HG02642 (cell line): ENCODE measurements at regions not wholly inside any gene's neighbourhood (a gene's known extent, or its start where the extent isn't known, plus 50 kb on each side); places are given as distances from the start of the nearest gene placed in this dataset.

Experiments
- ATAC-seq: cut with Tn5 transposase; IDR thresholded peaks from one replicate; pipeline ENCODE4 v1.9.1; 2021; ENCODE audit warnings: mild to moderate bottlenecking; ENCODE audit not compliant: unreplicated experiment, poor library complexity

DNA sequence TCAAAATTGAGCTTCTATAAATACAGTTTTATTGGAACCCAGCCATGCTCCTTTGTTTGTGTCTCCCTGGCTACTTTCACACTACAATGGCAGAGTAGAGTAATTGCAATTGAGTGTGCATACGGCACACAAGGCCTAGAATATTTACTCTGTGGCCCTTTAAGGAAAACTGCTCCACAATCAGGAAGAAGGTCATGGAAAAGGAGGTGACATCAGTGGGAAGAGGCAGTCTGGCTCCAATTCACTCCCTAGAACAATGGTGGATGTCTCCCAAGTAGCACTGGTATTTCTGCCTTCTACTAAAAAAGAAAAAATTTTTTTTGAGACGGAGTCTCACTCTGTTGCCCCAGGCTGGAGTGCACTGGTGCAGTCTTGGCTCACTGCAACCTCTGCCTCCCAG is 51.3 kb downstream of the KRTAP19-8 start:
- no peak for ATAC-seq

GRCh38 chr21:30984889-30985288 is 53.4 kb downstream of the KRTAP19-8 start:
- no peak for ATAC-seq

GRCh38 chr21:30981403-30981802 is 56.9 kb downstream of the KRTAP19-8 start:
- peak; percentile 45 for ATAC-seq

DNA sequence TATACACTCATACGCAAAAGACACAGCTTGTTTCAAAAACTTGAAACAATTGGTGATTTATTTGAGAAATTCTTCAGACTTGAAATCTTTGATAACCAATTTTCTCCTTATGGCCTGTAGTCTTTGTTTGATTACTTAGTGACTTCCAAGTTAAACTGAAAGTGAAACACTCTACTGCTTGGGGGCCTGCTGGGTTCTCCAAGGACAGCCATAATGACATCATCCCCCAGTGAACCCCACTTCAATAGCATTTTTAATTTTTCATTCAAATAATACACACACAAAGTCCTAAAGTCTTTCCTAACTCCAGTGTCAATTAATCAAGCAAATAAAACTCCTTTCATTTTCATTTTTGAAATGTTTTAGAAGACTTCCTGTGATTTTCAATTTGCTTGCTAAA is 59.2 kb downstream of the KRTAP19-8 start:
- no peak for ATAC-seq

DNA sequence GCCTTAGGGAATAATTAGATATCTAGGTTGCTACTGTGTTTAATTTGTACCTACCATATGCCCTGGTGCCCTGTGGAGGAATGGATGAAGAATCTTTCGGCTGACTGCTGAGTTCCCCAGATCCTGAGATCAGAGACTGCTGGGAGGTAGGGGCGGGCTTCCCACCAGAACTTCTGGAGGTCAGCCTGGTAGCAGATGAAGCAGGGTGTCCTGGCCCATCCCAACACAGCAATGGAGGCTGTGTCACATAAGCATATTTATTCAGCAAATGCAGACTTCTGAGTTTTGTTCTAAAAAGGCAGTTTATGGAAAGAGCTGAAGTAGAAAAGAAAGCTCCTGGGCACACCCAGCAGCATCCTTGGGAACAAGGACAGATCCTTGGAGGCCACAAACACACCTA is 74.0 kb downstream of the KRTAP19-8 start:
- no peak for ATAC-seq

DNA sequence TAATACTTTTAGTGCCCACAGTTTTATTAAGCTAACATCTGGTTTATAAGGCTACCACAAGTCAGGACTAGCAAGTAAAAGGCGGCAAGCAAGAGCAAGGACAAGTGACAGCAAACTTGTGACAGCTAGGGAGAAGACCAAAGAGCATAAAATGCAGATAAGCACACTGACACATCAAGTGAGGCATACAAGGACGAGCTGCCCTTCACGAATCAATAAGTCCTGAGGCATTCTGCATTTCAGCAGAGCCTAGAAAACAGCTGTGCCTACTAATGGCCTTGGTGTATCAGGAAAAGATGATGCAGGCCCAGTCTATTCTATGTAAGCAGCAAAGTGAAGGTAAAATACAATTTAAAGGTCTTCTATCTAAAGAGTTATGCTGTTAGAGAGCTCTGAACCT is 74.8 kb downstream of the KRTAP19-8 start:
- no peak for ATAC-seq

GRCh38 chr21:30962013-30962412 is 76.3 kb downstream of the KRTAP19-8 start:
- no peak for ATAC-seq

DNA sequence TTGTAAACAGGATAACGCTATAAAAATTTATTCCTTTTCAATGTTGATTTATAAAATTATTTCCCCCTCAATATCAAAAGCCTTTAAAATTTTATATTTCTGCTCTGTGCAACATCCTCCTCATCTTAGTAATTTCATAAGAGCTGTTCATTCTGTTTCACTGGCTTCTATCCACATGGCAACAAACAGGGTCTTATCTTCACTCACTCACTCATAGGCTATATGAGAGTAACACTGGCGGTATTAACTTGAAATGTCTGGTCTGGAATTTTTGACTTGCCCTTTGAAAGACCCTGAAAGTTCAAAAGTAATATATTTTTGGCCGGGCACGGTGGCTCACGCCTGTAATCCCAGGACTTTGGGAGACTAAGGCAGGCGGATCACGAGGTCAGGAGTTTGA is 77.4 kb upstream of the KRTAP11-1 start:
- ATAC-seq, result no peak

- ATAC-seq, result no peak
Observed at GRCh38 chr21:30957010-30957409, 75.6 kb upstream of the KRTAP11-1 start.

- ATAC-seq, result no peak
Observed at GRCh38 chr21:30953605-30954004, 72.2 kb upstream of the KRTAP11-1 start.

GRCh38 chr21:30947141-30947540 is 65.8 kb upstream of the KRTAP11-1 start:
- ATAC-seq, result no peak

- ATAC-seq, result no peak
Observed at GRCh38 chr21:30943920-30944319, 62.5 kb upstream of the KRTAP11-1 start.

DNA sequence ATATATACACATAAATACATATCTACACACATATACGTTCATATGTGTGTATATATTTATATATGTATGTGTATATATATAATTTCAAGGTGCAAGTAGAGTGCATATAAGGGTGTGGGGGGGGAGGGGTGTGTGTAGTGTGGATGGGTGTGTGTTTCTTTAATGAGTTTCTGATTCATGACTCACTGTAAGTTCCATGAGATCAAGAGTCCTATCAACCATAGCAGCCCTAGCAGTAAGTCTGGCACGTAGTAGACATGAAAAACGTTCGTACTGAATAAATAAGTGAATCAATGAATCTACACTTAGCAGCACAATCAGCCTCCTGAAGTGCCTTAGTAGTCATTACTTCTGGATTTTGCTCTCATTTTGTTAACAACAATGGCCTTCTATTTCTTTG is 61.9 kb upstream of the KRTAP11-1 start:
- ATAC-seq, result no peak

- ATAC-seq, result no peak
Observed at GRCh38 chr21:30942192-30942591, 60.8 kb upstream of the KRTAP11-1 start.

- ATAC-seq, result no peak
Observed at GRCh38 chr21:30936207-30936606, 54.8 kb upstream of the KRTAP11-1 start.

DNA sequence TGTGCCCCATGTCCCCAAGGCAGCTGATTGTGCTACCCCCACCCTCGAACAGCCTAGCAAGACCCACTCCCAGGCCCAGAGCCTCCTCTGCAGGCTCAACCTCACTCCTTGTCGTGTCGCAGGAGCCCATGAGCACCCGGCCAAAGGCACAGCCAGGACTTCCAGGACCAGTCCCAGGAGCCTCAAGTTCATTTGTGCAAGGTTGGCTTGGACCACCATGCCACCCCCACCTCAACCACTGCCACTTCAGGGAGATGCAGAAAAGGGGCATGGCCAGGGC is 54.4 kb upstream of the KRTAP11-1 start:
- no peak for ATAC-seq

GRCh38 chr21:30935121-30935888 is 53.9 kb upstream of the KRTAP11-1 start:
- no peak for ATAC-seq

DNA sequence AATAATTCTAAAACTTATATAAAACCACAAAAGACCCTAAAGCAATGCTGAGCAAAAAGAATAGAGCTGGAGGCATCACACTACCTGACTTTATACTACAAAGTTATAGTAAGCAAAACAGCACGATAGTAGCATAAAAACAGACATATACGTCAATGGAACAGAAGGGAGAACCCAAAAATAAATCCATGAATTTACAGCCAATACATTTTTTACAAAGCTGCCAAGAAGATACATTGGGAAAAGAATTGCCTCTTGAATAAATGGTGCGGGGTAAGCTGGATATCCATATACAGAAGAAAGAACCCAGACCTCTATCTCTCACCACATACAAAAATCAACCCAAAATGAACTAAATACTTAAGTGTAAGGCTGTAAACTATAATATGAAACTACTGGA is 51.3 kb upstream of the KRTAP11-1 start:
- no peak for ATAC-seq
